ENCODE measurements at regions not wholly inside any gene's neighbourhood (a gene's known extent, or its start where the extent isn't known, plus 50 kb on each side); places are given as distances from the start of the nearest gene placed in this dataset.

DNA sequence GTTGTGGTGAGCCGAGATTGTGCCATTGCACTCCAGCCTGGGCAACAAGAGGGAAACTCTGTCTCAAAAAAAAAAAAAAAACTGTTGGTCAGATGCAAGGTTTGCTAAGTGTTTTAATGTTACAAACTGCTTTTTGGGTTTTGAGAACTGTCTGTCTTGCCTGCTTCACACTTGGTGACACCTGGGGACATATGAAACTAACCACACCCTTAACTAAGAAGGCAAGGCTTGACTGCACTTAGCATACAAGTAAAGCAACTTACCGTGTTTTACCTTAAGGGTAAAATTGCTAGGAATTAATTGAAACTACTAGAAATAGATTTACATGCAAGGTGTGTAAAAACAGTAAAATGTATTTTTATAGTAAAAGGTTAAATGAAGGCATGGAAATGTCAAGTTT lies 180.4 kb downstream of the OR13H1 start:
- no peaks in the 10 kb centered on the region for H3K27me3 Mint-ChIP-seq
- H3K4me3 Mint-ChIP-seq = no peak overlapping the region
- no peaks in the 10 kb centered on the region for H3K4me1 Mint-ChIP-seq
- no peak overlapping the region for H3K27ac Mint-ChIP-seq
- POLR2A ChIA-PET = no interaction called here
- CTCF ChIA-PET = no interaction called here
- peaks cover 2% of the 10 kb centered on the region for H3K36me3 Mint-ChIP-seq (ENCODE audit: low read depth)
- H3K9me3 Mint-ChIP-seq = peaks cover 6% of the 10 kb centered on the region
- DNase-seq = no peak

DNA sequence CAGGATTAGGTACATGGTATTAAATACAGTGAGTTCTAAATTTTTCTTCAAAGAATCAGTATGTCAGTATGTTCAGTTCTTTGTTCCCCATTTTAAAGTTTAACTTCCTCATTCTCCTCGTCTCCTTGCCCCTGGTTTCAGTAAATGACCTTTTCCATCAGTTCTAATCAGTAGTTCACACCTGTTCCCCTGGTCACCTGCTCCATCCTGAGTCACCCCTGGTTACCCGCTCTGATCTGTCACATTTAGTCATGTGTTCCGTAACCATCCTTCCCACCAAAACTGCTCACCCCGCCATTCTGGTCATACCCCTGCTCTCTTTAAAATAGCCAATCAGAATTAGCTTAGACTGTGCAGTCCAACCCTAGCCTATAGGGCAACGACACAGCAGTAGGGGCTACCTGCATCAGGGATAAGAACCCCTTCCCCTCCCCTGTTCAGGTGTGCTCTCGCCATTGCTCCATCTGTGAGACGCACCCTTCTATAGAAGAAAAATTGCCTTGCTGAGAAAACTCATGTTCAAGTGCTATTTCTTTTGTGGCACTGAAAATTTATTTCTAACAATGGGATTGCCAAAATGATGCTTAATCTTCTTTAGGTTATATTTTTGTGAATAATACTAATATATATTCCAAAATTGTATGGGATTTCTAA lies 181.3 kb downstream of the OR13H1 start:
- Mint-ChIP-seq H3K27me3 (no peaks in the 10 kb centered on the region), H3K27ac (no peak overlapping the region), H3K4me3 (no peak overlapping the region), H3K9me3 (peaks cover 6% of the 10 kb centered on the region), H3K36me3 (ENCODE audit: low read depth) (peaks cover 2% of the 10 kb centered on the region), H3K4me1 (no peaks in the 10 kb centered on the region)
- CTCF ChIA-PET = interaction anchor here (1.0 to 1.8 kb wide), 2 partner anchors 15 to 16 kb away, joined by 3 read pairs; no protein-coding TSS in a partner anchor
- no peak for DNase-seq
- POLR2A ChIA-PET = no interaction called here

DNA sequence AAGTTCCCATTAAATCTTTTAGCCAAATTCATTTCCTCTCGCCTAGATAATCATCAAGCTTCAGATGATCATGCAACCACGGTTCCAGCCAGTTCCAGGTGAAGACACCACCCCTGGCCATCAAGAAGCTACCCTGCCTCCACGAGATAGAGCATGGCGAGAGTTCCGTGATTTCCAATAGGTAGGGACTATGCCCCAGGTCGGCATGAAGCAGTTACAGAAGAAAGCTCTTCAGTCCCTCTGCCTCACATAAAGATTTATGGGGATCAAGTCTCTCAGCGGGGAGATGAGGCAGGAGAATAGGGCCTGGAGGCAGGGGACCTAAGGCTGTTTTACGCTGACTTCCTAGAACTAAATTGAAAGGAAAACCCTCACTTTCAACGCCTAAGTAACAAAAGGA lies 183.9 kb downstream of the OR13H1 start:
- H3K4me3 Mint-ChIP-seq = no peak overlapping the region
- H3K27me3 Mint-ChIP-seq = no peaks in the 10 kb centered on the region
- H3K4me1 Mint-ChIP-seq = no peaks in the 10 kb centered on the region
- H3K9me3 Mint-ChIP-seq = peaks cover 6% of the 10 kb centered on the region
- no peak overlapping the region for H3K27ac Mint-ChIP-seq
- POLR2A ChIA-PET = no interaction called here
- H3K36me3 Mint-ChIP-seq (ENCODE audit: low read depth) = peaks cover 2% of the 10 kb centered on the region
- CTCF ChIA-PET = interaction anchor here (1.0 kb wide), 1 partner anchor 14 kb away, joined by 3 read pairs; no protein-coding TSS in a partner anchor
- DNase-seq = no peak

DNA sequence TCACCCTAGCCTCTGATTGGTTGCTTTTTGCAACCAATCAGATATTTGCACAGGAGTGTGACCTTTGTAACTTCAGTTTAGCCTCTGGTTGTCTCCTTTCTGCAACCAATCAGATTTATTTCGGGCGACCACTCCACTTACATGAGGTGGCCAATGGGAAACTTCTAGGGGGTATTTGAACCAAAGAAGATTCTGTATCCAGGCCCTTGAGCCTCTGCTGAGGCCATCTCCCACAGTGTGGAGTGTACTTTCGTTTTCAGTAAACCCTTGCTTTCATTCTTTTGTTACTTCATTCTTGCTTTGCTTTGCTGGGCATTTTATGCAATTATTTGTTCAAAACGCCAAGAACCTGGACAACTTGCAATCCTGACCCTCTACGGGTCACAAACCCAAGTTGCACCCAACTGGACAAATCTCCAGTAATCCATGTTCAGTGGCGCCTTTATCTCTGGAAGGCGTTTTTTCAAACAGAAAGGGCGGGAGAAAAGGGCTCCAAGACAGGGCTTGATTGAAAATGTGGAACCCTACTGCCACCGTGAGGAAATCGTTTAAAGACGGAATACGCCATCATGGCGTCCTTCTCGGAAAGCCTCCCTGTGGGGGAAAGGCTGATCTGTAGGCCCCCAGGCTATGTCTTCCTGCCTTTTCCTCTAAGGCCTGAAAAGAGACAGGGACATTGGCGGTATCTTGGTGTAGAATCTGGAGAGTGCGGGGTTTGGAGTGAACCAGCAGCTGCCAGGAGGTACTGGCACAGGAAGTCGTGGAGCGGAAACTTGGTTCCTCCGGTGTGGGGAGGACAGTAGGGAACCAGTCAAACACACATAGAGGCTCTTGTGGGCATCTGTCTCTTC lies 184.6 kb downstream of the OR13H1 start:
- Mint-ChIP-seq H3K36me3 (ENCODE audit: low read depth) (peaks cover 3% of the 10 kb centered on the region), H3K9me3 (peaks cover 6% of the 10 kb centered on the region), H3K4me3 (no peak overlapping the region), H3K27me3 (no peaks in the 10 kb centered on the region), H3K27ac (no peak overlapping the region), H3K4me1 (no peaks in the 10 kb centered on the region)
- ChIA-PET POLR2A (no interaction called here), CTCF (interaction anchor here (0.6 to 1.0 kb wide), 2 partner anchors 13 kb away, joined by 3 read pairs; no protein-coding TSS in a partner anchor)
- DNase-seq = no peak

DNA sequence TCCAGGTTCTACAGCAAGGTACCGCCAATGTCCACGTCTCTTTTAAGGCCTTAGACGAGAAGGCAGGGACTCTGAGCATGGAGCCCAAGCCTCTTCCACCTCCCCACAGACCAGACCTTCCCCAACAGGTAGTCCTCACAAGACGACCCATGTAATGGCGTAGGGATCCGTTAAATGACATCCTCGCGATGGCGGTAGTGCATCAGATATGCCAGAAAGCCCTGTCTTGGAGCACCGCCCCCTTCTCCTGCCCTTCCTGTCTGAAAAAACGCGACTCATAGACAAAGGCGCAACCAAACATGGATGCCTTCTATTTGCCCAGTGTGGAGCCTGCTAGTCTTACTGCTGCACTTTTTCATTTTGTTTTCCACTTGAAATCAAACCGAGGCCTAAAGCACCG lies 185.4 kb downstream of the OR13H1 start:
- ChIA-PET CTCF (interaction anchor here (0.6 kb wide), 1 partner anchor 12 kb away, joined by 3 read pairs; no protein-coding TSS in a partner anchor), POLR2A (no interaction called here)
- no peak for DNase-seq
- Mint-ChIP-seq H3K27ac (no peak overlapping the region), H3K4me1 (no peaks in the 10 kb centered on the region), H3K27me3 (no peaks in the 10 kb centered on the region), H3K4me3 (no peak overlapping the region), H3K36me3 (ENCODE audit: low read depth) (peaks cover 5% of the 10 kb centered on the region), H3K9me3 (peaks cover 6% of the 10 kb centered on the region)

DNA sequence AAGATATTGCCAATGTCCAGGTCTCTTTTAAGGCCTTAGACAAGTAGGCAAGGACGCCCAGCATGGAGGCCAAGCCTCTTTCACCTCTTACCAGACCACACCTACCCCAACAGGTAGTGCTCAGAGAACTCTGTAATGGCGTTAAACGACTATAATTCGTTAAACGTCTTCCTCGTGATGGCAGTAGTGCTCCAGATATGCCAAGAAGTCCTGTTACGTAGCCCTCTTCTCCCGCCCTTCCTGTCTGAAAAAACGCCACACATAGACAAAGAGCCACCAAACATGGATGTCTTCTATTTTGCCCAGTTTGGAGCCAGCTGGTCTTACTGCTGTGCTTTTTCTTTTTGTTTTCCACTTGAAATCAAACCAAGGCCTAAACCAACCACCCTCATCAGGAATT lies 190.7 kb downstream of the OR13H1 start:
- POLR2A ChIA-PET = no interaction called here
- DNase-seq = no peak
- Mint-ChIP-seq H3K27ac (no peak overlapping the region), H3K27me3 (no peaks in the 10 kb centered on the region), H3K36me3 (ENCODE audit: low read depth) (peaks cover 5% of the 10 kb centered on the region), H3K9me3 (peaks cover under 1% of the 10 kb centered on the region), H3K4me1 (no peaks in the 10 kb centered on the region), H3K4me3 (no peak overlapping the region)
- CTCF ChIA-PET = interaction anchor here (0.8 to 1.9 kb wide), 6 partner anchors 29 to 93 kb away, joined by 3 to 6 read pairs (median 3); no protein-coding TSS in a partner anchor

DNA sequence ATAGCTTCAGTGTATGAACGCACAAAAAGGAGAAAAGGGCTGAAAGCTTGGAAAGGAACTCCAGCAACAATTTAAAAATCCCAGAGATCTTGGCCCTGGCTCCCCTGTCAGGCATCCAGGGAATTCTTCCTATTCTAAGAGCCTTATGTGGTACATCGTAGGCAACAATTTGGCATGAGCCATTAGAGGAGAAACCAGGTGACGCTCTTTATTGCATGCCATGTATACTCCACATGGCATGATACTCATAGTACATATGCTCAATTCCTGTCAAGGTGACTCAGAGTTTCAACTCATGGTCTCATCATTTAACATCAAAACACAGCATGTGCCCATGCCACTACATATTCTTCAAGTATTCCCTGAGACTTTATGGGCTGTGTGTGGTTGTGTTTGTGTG lies 191.3 kb downstream of the OR13H1 start:
- H3K4me1 Mint-ChIP-seq = no peaks in the 10 kb centered on the region
- no peak overlapping the region for H3K4me3 Mint-ChIP-seq
- peaks cover 9% of the 10 kb centered on the region for H3K36me3 Mint-ChIP-seq (ENCODE audit: low read depth)
- H3K27me3 Mint-ChIP-seq = no peaks in the 10 kb centered on the region
- ChIA-PET POLR2A (no interaction called here), CTCF (interaction anchor here (0.8 to 1.9 kb wide), 6 partner anchors 28 to 92 kb away, joined by 3 to 6 read pairs (median 3); no protein-coding TSS in a partner anchor)
- H3K9me3 Mint-ChIP-seq = peaks cover 4% of the 10 kb centered on the region
- DNase-seq = no peak
- H3K27ac Mint-ChIP-seq = no peak overlapping the region

DNA sequence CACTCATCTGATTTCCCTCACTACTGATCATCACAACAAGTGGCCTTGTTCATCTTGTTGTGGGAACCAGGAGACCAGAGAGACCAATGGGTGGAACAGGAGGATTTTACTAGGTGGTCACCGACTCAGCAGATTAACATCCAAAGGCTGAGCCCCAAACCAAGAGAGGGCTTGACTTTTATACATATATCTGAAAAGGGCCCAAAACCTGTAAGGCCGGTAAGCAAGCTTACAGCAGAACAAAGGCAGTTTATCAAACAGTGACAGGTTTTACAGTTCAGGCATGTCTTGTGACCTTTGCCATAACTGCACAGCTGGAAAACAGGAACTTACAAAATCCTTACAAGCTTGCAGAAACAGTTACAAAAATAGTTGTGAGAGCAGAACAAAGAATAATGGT lies 195.9 kb downstream of the OR13H1 start:
- H3K36me3 Mint-ChIP-seq (ENCODE audit: low read depth) = peaks cover 23% of the 10 kb centered on the region
- H3K9me3 Mint-ChIP-seq = peaks cover 9% of the 10 kb centered on the region
- no peak overlapping the region for H3K4me3 Mint-ChIP-seq
- H3K4me1 Mint-ChIP-seq = no peaks in the 10 kb centered on the region
- H3K27ac Mint-ChIP-seq = no peak overlapping the region
- DNase-seq = no peak
- CTCF ChIA-PET = interaction anchor here (0.6 to 2.9 kb wide), 2 partner anchors 35 to 765 kb away, joined by 3 to 16 read pairs; no protein-coding TSS in a partner anchor
- POLR2A ChIA-PET = no interaction called here
- no peaks in the 10 kb centered on the region for H3K27me3 Mint-ChIP-seq

DNA sequence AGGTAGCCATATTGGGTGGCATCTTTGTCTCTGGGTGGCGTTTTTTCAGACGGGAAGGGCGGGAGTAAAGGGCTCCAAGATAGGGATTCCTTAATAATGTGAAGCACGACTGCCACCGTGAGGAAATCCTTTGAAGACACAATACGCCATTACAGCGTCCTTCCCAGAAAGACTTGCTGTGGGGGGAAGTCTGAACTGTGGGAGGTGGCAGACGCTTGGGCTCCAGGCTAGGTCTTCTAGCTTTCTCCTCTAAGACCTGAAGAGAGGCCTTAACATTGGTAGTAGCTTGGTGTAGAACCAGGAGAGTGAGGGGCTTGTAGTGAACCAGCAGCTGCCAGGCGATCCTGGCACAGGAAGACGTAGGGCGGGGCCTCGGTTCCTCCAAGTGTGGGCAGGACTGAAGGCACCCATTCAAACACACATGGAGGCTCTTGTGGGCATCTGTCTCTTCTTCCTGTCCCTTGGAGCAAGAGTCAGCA lies 197.3 kb downstream of the OR13H1 start:
- Mint-ChIP-seq H3K4me3 (no peak overlapping the region), H3K27ac (no peak overlapping the region)
- no peak for DNase-seq

DNA sequence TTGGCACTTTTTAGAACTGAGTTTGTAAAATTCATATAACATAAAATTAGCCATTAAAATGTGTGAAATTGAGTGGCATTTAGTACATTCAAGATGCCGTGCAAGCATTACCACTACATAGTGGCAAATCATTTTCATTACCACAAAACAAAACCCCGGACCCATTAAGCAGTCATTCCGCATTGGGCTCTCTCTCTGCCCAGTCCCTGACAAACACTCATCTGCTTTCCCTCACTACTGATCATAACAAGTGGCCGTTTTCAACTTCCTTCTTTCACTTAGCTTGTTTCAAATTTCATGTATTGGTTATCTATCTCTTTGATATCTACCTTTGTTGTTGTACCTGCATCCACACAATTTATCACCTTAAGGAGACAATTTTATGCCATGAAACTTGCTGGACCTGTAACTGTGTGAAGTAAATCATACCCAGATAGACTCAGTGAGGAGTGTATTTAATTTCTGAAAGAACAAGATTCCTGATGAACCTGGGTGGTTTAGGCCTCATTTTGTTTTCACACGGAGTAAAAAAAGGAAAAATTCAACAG lies 202.1 kb downstream of the OR13H1 start:
- Mint-ChIP-seq H3K27me3 (no peaks in the 10 kb centered on the region), H3K9me3 (no peaks in the 10 kb centered on the region), H3K4me3 (no peak overlapping the region), H3K36me3 (ENCODE audit: low read depth) (peaks cover 29% of the 10 kb centered on the region), H3K27ac (no peak overlapping the region), H3K4me1 (no peaks in the 10 kb centered on the region)
- ChIA-PET CTCF (interaction anchor here (0.8 to 2.5 kb wide), 13 partner anchors 16 to 76 kb away, joined by 3 to 16 read pairs (median 7); no protein-coding TSS in a partner anchor), POLR2A (no interaction called here)
- no peak for DNase-seq

More for the DNA sequence above, 197.3 kb downstream of the OR13H1 start:
- H3K27me3 Mint-ChIP-seq = no peaks in the 10 kb centered on the region
- CTCF ChIA-PET = interaction anchor here (0.8 to 2.9 kb wide), 19 partner anchors 9 to 87 kb away, joined by 3 to 16 read pairs (median 4); no protein-coding TSS in a partner anchor
- peaks cover 25% of the 10 kb centered on the region for H3K36me3 Mint-ChIP-seq (ENCODE audit: low read depth)
- H3K9me3 Mint-ChIP-seq = peaks cover 9% of the 10 kb centered on the region
- H3K4me1 Mint-ChIP-seq = no peaks in the 10 kb centered on the region
- POLR2A ChIA-PET = no interaction called here

DNA sequence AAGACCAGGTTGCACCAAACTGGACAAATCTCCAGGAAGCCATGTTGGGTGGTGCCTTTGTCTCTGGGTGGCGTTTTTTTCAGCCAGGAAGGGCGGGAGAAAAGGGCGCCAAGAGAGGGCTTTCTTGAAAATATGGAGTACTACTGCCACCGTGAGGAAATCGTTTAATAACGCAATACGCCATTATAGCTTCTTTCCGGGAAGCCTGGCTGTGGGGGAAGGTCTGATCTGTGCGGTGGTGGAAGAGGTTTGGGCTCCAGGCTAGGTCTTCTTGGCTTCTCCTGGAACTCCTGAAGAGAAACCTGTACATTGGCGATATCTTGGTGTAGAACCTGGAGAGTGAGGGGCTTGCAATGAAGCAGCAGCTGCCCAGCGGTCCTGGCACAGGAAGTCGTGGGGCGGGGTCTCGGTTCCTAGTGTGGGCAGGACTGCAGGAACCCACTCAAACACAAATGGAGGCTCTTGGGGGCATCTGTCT lies 202.7 kb downstream of the OR13H1 start:
- ChIA-PET CTCF (interaction anchor here (0.8 to 2.5 kb wide), 18 partner anchors 16 to 76 kb away, joined by 3 to 16 read pairs (median 4); no protein-coding TSS in a partner anchor), POLR2A (no interaction called here)
- Mint-ChIP-seq H3K4me1 (no peaks in the 10 kb centered on the region), H3K27me3 (no peaks in the 10 kb centered on the region), H3K4me3 (no peak overlapping the region), H3K9me3 (no peaks in the 10 kb centered on the region), H3K27ac (no peak overlapping the region), H3K36me3 (ENCODE audit: low read depth) (peaks cover 27% of the 10 kb centered on the region)
- DNase-seq = no peak

DNA sequence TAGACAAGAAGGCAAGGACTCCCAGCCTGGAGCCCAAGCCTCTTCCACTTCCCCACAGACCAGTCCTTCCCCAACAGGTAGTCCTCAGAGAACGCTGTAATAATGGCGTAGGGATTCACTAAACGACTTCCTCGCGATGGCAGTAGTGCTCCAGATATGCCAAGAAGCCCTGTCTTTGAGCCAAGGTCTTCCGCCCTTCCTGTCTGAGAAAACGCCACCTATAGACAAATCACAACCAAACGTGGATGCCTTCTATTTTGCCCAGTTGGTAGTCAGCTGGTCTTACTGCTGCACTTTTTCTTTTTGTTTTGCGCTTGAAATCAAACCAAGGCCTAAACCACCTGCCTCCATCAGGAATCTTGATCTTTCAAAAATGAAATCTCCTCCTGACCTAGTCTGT lies 203.3 kb downstream of the OR13H1 start:
- Mint-ChIP-seq H3K9me3 (no peaks in the 10 kb centered on the region), H3K27ac (no peak overlapping the region), H3K4me1 (no peaks in the 10 kb centered on the region), H3K27me3 (no peaks in the 10 kb centered on the region), H3K36me3 (ENCODE audit: low read depth) (peaks cover 24% of the 10 kb centered on the region), H3K4me3 (no peak overlapping the region)
- CTCF ChIA-PET = interaction anchor here (0.6 to 2.5 kb wide), 16 partner anchors 15 to 630 kb away, joined by 3 to 16 read pairs (median 6); no protein-coding TSS in a partner anchor
- POLR2A ChIA-PET = no interaction called here
- DNase-seq = no peak

Measured in activated CD4-positive, alpha-beta T cell treated with anti-CD3 and anti-CD28 coated beads, Interleukin-2, amount 10 ng/mL, durations not matched to agents 7 days and 5 days (primary cell).